ENCODE measurements at regions not wholly inside any gene's neighbourhood (a gene's known extent, or its start where the extent isn't known, plus 50 kb on each side); places are given as distances from the start of the nearest gene placed in this dataset.

DNA sequence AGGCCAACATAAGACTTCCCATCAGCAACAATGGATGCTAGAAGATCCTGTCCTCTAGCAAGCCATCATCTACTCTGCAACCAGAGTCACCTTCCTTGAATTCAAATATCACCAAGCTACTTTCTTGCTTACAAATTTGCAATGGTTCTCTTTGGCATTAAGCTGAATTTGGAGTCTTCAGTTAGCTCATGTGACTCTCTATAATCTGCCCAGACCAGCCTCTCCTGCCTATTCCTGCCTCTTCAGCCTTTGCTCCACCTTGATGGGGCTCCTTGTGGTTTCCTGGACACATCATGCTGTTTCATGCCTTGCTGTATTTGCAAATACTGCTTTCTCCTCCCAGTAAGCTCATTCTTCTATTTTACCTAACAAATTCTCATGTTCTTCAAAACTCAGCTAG lies 82.3 kb downstream of the RASSF10 start (continued):
- no peak for TF ChIP-seq CREBBP (IDR thresholded peaks at IDR 0.05; ENCODE audit: low read depth, low read length)
- TF ChIP-seq ZFX (CRISPR knock-in tag; IDR thresholded peaks at IDR 0.05) = no peak
- no peak for TF ChIP-seq ZNF79 (CRISPR knock-in tag; IDR thresholded peaks at IDR 0.05; ENCODE audit: low read depth)
- TF ChIP-seq, protein P1, sequence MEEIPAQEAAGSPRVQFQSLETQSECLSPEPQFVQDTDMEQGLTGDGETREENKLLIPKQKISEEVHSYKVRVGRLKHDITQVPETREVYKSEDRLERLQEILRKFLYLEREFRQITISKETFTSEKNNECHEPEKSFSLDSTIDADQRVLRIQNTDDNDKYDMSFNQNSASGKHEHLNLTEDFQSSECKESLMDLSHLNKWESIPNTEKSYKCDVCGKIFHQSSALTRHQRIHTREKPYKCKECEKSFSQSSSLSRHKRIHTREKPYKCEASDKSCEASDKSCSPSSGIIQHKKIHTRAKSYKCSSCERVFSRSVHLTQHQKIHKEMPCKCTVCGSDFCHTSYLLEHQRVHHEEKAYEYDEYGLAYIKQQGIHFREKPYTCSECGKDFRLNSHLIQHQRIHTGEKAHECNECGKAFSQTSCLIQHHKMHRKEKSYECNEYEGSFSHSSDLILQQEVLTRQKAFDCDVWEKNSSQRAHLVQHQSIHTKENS (CRISPR knock-in tag; IDR thresholded peaks at IDR 0.05) = no peak
- TF ChIP-seq L3MBTL2 (IDR thresholded peaks at IDR 0.05) = 0 out of 2 replicates have a peak, but pooled peaks have one; percentile 24
- peak; percentile 61 for TF ChIP-seq CBFA2T3 (IDR thresholded peaks at IDR 0.05)
- no peak; the same call in 1 of the 2 replicates for TF ChIP-seq DPF2 (IDR thresholded peaks at IDR 0.05)
- no peak for TF ChIP-seq POLR3G (IDR thresholded peaks at IDR 0.05; ENCODE audit: extremely low read depth, insufficient read length, insufficient replicate concordance)
- TF ChIP-seq FOXJ3 (CRISPR knock-in tag; IDR thresholded peaks at IDR 0.05) = no peak
- peak; percentile 74 for TF ChIP-seq TCF3 (CRISPR knock-in tag; IDR thresholded peaks at IDR 0.05)
- TF ChIP-seq, protein P2, sequence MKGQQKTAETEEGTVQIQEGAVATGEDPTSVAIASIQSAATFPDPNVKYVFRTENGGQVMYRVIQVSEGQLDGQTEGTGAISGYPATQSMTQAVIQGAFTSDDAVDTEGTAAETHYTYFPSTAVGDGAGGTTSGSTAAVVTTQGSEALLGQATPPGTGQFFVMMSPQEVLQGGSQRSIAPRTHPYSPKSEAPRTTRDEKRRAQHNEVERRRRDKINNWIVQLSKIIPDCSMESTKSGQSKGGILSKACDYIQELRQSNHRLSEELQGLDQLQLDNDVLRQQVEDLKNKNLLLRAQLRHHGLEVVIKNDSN (CRISPR knock-in tag; IDR thresholded peaks at IDR 0.05) = no peak; the same call in 1 of the 2 replicates
- no peak for TF ChIP-seq EP300 (IDR thresholded peaks at IDR 0.05; ENCODE audit: low read length)
- TF ChIP-seq, protein P3, sequence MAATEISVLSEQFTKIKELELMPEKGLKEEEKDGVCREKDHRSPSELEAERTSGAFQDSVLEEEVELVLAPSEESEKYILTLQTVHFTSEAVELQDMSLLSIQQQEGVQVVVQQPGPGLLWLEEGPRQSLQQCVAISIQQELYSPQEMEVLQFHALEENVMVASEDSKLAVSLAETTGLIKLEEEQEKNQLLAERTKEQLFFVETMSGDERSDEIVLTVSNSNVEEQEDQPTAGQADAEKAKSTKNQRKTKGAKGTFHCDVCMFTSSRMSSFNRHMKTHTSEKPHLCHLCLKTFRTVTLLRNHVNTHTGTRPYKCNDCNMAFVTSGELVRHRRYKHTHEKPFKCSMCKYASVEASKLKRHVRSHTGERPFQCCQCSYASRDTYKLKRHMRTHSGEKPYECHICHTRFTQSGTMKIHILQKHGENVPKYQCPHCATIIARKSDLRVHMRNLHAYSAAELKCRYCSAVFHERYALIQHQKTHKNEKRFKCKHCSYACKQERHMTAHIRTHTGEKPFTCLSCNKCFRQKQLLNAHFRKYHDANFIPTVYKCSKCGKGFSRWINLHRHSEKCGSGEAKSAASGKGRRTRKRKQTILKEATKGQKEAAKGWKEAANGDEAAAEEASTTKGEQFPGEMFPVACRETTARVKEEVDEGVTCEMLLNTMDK (IDR thresholded peaks at IDR 0.05; ENCODE audit: borderline replicate concordance, insufficient read depth, low read depth, low read length, poor library complexity, severe bottlenecking) = no peak
- TF ChIP-seq, protein P4, sequence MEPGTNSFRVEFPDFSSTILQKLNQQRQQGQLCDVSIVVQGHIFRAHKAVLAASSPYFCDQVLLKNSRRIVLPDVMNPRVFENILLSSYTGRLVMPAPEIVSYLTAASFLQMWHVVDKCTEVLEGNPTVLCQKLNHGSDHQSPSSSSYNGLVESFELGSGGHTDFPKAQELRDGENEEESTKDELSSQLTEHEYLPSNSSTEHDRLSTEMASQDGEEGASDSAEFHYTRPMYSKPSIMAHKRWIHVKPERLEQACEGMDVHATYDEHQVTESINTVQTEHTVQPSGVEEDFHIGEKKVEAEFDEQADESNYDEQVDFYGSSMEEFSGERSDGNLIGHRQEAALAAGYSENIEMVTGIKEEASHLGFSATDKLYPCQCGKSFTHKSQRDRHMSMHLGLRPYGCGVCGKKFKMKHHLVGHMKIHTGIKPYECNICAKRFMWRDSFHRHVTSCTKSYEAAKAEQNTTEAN (CRISPR knock-in tag; IDR thresholded peaks at IDR 0.05) = no peak
- TF ChIP-seq, protein P5, sequence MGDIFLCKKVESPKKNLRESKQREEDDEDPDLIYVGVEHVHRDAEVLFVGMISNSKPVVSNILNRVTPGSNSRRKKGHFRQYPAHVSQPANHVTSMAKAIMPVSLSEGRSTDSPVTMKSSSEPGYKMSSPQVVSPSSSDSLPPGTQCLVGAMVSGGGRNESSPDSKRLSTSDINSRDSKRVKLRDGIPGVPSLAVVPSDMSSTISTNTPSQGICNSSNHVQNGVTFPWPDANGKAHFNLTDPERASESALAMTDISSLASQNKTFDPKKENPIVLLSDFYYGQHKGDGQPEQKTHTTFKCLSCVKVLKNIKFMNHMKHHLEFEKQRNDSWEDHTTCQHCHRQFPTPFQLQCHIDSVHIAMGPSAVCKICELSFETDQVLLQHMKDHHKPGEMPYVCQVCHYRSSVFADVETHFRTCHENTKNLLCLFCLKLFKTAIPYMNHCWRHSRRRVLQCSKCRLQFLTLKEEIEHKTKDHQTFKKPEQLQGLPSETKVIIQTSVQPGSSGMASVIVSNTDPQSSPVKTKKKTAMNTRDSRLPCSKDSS (IDR thresholded peaks at IDR 0.05; ENCODE audit: low read depth, partially characterized antibody) = peak; percentile 60
- no peak for TF ChIP-seq SIN3B (IDR thresholded peaks at IDR 0.05; ENCODE audit: low read depth)
- no peak for TF ChIP-seq KDM5B (IDR thresholded peaks at IDR 0.05; ENCODE audit: insufficient replicate concordance, low read depth, low read length)
- TF ChIP-seq ZNF3 (CRISPR knock-in tag; IDR thresholded peaks at IDR 0.05) = no peak
- no peak for TF ChIP-seq MBD2 (IDR thresholded peaks at IDR 0.05; ENCODE audit: borderline replicate concordance, low read depth)
- TF ChIP-seq, protein P6, sequence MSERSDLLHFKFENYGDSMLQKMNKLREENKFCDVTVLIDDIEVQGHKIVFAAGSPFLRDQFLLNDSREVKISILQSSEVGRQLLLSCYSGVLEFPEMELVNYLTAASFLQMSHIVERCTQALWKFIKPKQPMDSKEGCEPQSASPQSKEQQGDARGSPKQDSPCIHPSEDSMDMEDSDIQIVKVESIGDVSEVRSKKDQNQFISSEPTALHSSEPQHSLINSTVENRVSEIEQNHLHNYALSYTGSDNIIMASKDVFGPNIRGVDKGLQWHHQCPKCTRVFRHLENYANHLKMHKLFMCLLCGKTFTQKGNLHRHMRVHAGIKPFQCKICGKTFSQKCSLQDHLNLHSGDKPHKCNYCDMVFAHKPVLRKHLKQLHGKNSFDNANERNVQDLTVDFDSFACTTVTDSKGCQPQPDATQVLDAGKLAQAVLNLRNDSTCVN (CRISPR knock-in tag; IDR thresholded peaks at IDR 0.05) = no peak
